WERI-Rb-1 (cell line): ENCODE measurements at regions not wholly inside any gene's neighbourhood (a gene's known extent, or its start where the extent isn't known, plus 50 kb on each side); places are given as distances from the start of the nearest gene placed in this dataset.

ENCODE experiments used
- DNase-seq: peaks from one replicate; pipeline ENCODE4 v3.0.0-alpha.2; 2020
- H3K27ac ChIP-seq: fragments of 250-450 bp; sonication (Bioruptor Pico); 2 replicates; pipeline ENCODE4 v1.5.1; 2020; ENCODE audit warnings: mild to moderate bottlenecking, moderate library complexity
- H3K27me3 ChIP-seq: fragments of 250-450 bp; sonication (Bioruptor Pico); 2 replicates; pipeline ENCODE4 v1.5.1; 2021; ENCODE audit warnings: mild to moderate bottlenecking, low read depth, moderate library complexity; ENCODE audit not compliant: insufficient read depth, severe bottlenecking
- H3K36me3 ChIP-seq: fragments of 250-450 bp; sonication (Bioruptor Pico); 2 replicates; pipeline ENCODE4 v1.5.1; 2020; ENCODE audit warnings: mild to moderate bottlenecking, moderate library complexity
- H3K4me3 ChIP-seq: 2 replicates; pipeline ENCODE4 v1.5.1; 2011; ENCODE audit warnings: low read depth, mild to moderate bottlenecking, control low read depth, low read length
- H3K9me3 ChIP-seq: fragments of 250-450 bp; sonication (Bioruptor Pico); 2 replicates; pipeline ENCODE4 v1.5.1; 2021; ENCODE audit warnings: mild to moderate bottlenecking, moderate library complexity; ENCODE audit not compliant: severe bottlenecking
- TF ChIP-seq, protein P1 (sequence below): IDR thresholded peaks from 2 replicates; pipeline ENCODE4 v1.5.1; 2011; ENCODE audit warnings: low read depth, mild to moderate bottlenecking, control low read depth, inconsistent platforms, low read length

DNA sequence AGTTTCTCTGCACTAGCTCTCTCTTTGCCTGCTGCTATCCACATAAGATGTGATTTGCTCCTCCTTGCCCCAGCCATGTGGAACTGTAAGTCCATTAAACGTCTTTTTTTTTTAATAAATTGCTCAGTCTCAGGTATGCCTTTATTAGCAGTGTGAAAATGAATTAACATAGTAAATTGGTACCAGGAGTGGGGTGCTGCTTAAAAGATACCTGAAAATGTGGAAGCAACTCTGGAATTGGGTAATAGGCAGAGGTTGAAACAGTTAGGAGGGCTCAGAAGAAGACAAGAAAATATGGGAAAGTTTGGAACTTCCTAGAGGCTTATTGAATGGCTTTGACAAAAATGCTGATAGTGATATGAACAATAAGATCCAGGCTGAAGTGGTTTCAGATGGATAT is 159.8 kb downstream of the FSCB start:
- no peaks in the 10 kb centered on the region for H3K9me3 ChIP-seq
- no peak overlapping the region for H3K27ac ChIP-seq
- no peak for DNase-seq
- H3K4me3 ChIP-seq: no peak overlapping the region
- TF ChIP-seq, protein P1, sequence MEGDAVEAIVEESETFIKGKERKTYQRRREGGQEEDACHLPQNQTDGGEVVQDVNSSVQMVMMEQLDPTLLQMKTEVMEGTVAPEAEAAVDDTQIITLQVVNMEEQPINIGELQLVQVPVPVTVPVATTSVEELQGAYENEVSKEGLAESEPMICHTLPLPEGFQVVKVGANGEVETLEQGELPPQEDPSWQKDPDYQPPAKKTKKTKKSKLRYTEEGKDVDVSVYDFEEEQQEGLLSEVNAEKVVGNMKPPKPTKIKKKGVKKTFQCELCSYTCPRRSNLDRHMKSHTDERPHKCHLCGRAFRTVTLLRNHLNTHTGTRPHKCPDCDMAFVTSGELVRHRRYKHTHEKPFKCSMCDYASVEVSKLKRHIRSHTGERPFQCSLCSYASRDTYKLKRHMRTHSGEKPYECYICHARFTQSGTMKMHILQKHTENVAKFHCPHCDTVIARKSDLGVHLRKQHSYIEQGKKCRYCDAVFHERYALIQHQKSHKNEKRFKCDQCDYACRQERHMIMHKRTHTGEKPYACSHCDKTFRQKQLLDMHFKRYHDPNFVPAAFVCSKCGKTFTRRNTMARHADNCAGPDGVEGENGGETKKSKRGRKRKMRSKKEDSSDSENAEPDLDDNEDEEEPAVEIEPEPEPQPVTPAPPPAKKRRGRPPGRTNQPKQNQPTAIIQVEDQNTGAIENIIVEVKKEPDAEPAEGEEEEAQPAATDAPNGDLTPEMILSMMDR: no peak
- H3K27me3 ChIP-seq: no peaks in the 10 kb centered on the region
- no peaks in the 10 kb centered on the region for H3K36me3 ChIP-seq

DNA sequence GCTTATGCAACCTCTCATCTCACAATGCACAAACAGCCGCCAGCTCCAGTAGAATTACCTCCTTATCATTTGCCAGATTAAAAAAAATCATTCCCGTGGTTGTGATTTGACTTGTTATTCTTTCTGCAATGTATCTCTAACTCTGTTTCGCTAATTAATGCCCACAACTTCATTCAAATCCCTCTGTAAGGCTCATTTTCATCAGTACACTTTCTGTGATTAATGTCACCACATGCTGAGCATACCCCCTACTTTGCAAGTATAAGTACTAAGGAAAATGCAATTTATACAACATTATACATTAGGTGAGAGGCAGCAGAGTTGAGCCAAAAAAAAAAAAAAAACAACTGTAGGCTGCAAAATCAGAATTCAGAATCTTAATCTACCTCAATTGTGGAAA is 166.0 kb downstream of the FSCB start:
- DNase-seq: no peak
- TF ChIP-seq, protein P1: no peak
- Histone ChIP-seq H3K4me3 (no peak overlapping the region), H3K27ac (no peak overlapping the region), H3K27me3 (peaks cover 13% of the 10 kb centered on the region), H3K36me3 (no peaks in the 10 kb centered on the region), H3K9me3 (no peaks in the 10 kb centered on the region)

DNA sequence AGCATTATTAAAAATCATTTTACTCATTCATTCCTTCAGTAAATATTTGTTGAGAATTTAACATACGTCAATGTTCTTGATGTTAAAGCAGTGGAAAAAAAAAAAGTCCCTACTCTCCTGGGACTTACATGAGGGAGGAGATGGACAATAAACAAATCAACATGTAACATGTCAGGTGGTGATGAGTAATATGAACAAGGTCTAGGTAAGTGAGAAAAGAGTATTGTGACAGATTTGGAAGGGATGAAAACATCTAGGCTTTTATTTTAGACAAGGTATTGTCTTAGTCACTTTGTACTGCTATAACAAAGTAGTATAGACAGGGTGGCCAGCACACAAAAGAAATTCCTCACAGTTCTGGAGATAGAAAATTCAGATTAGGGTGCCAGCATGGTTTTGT is 167.2 kb downstream of the FSCB start:
- DNase-seq: no peak
- TF ChIP-seq, protein P1: no peak
- no peaks in the 10 kb centered on the region for H3K36me3 ChIP-seq
- H3K27ac ChIP-seq: no peak overlapping the region
- H3K4me3 ChIP-seq: no peak overlapping the region
- H3K9me3 ChIP-seq: no peaks in the 10 kb centered on the region
- peaks cover 13% of the 10 kb centered on the region for H3K27me3 ChIP-seq

DNA sequence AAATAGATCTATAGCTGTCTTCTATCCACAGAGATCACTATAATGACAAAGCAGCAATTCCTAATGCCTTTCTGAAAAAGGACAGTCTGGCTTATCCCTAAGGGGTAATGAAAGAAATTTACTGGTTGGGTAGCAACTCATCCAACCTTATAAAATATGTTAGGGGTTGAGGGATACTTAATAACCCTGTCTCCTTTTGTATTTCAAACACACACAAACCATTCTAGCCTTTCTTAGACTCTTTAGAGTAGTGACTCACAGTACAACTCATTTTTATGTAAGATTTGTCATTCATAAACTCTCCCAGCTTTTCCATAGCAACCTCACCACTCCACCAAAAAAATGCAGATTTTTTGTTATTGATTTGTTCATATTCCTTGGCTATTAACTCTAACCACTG is 167.9 kb downstream of the FSCB start:
- H3K4me3 ChIP-seq: no peak overlapping the region
- H3K9me3 ChIP-seq: no peaks in the 10 kb centered on the region
- no peaks in the 10 kb centered on the region for H3K36me3 ChIP-seq
- no peak for DNase-seq
- peaks cover 13% of the 10 kb centered on the region for H3K27me3 ChIP-seq
- H3K27ac ChIP-seq: no peak overlapping the region
- TF ChIP-seq, protein P1: no peak

DNA sequence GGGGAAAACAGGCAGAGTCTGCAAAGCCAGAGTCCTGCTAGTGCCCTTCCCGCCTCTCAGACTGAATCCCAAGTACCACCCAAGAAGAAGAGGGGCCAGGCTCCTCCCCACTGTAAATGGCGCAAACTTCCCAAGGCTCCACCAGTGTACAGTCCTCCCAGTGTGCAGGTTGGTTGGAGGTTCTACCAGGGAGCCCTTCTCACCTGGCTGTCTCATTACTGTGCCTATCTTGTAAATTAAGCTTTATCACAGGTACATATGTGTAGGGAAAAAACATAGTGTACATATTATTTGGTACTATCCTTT is 189.7 kb downstream of the FSCB start:
- DNase-seq: no peak
- Histone ChIP-seq H3K36me3 (no peaks in the 10 kb centered on the region), H3K9me3 (no peaks in the 10 kb centered on the region), H3K27me3 (peaks cover 4% of the 10 kb centered on the region), H3K4me3 (no peak overlapping the region), H3K27ac (no peak overlapping the region)
- TF ChIP-seq, protein P1: no peak

DNA sequence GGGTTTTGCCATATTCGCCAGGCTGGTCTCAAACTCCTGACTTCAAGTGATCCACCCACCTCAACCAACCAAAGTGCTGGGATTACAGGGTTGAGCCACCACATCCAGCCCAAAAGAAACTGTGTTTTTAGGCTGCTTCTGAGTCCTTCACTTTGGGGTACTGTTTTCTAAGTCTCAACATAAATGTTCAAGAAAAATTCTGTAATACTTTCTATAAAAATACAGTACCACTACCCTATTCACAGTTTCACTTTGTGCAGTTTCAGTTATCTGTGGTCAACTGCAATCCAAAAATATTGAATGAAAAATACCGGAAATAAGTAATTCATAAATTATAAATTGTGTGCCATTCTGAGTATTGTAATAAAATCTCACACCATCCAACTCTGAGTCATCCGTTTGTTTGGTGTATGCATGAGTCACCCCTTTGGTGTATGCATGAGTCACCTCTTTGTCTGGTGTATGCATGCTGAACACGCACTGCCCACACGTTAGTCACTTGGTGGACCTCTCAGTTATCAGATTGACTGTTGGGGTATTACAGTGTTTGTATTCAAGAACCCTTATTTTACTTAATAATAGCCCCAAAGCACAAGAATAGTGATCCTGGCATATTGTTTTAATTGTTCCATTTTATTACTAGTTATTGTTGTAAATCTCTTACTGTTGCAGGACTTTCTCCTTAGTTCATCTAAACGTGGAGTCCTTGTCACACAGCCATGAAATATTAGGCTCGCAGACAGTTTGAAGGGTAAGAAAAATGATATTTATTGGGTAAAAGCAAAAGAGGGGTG is 190.2 kb downstream of the FSCB start:
- Histone ChIP-seq H3K4me3 (no peak overlapping the region), H3K27ac (no peak overlapping the region), H3K27me3 (peaks cover 4% of the 10 kb centered on the region), H3K36me3 (no peaks in the 10 kb centered on the region), H3K9me3 (no peaks in the 10 kb centered on the region)
- no peak for DNase-seq
- TF ChIP-seq, protein P1: no peak
